ENCODE measurements at regions not wholly inside any gene's neighbourhood (a gene's known extent, or its start where the extent isn't known, plus 50 kb on each side); places are given as distances from the start of the nearest gene placed in this dataset.
"Not testable (repeated sequence)": the region's sequence is repeated elsewhere in the genome, so short reads cannot be mapped to it uniquely, and the experiment has no call there.

- intact Hi-C loops (cut with DNase I) = no loop called here
- no peak for ATAC-seq (ENCODE audit: poor library complexity)
- no peak for DNase-seq
Observed at GRCh38 chr17:31724026-31724425, 135.0 kb downstream of the COPRS start.

GRCh38 chr17:31722251-31723056 is 136.6 kb downstream of the COPRS start:
- intact Hi-C loops (cut with DNase I) = no loop called here
- DNase-seq = peak; percentile 53

GRCh38 chr17:31721291-31722025 is 137.6 kb downstream of the COPRS start:
- no peak for DNase-seq
- intact Hi-C loops (cut with DNase I) = no loop called here

More at GRCh38 chr17:31722251-31723056, 136.6 kb downstream of the COPRS start:
- peak; percentile 94 for ATAC-seq (ENCODE audit: poor library complexity)

GRCh38 chr17:31717251-31717650 is 141.8 kb downstream of the COPRS start:
- DNase-seq; ATAC-seq (ENCODE audit: poor library complexity); intact Hi-C loops (cut with DNase I): not testable (repeated sequence)

More at GRCh38 chr17:31721291-31722025, 137.6 kb downstream of the COPRS start:
- ATAC-seq (ENCODE audit: poor library complexity) = peak; percentile 9

- ATAC-seq (ENCODE audit: poor library complexity) = no peak
- no peak for DNase-seq
- intact Hi-C loops (cut with DNase I) = no loop called here
Observed at GRCh38 chr17:31715446-31715845, 143.6 kb downstream of the COPRS start.

GRCh38 chr17:31704483-31704882 is 154.6 kb downstream of the COPRS start:
- no peak for DNase-seq
- no peak for ATAC-seq (ENCODE audit: poor library complexity)
- intact Hi-C loops (cut with DNase I) = no loop called here

- no peak for ATAC-seq (ENCODE audit: poor library complexity)
- intact Hi-C loops (cut with DNase I) = no loop called here
- no peak for DNase-seq
Observed at GRCh38 chr17:31702041-31702440, 157.0 kb downstream of the COPRS start.

- ATAC-seq (ENCODE audit: poor library complexity) = no peak
Observed at GRCh38 chr17:31700973-31701372, 158.1 kb downstream of the COPRS start.

GRCh38 chr17:31699886-31700285 is 159.2 kb downstream of the COPRS start:
- intact Hi-C loops (cut with DNase I) = loop anchor here (5.0 kb wide), 1 partner anchor 142 kb away; no protein-coding TSS in a partner anchor
- ATAC-seq (ENCODE audit: poor library complexity) (no peak), DNase-seq (no peak)

More at GRCh38 chr17:31700973-31701372, 158.1 kb downstream of the COPRS start:
- DNase-seq = no peak
- intact Hi-C loops (cut with DNase I) = no loop called here

GRCh38 chr17:31699281-31699680 is 159.8 kb downstream of the COPRS start:
- ATAC-seq (ENCODE audit: poor library complexity) (no peak), DNase-seq (no peak)
- intact Hi-C loops (cut with DNase I) = loop anchor here (5.0 kb wide), 1 partner anchor 143 kb away; no protein-coding TSS in a partner anchor

- ATAC-seq (ENCODE audit: poor library complexity) = no peak
- intact Hi-C loops (cut with DNase I) = loop anchor here (5.0 kb wide), 1 partner anchor 144 kb away; no protein-coding TSS in a partner anchor
- no peak for DNase-seq
Observed at GRCh38 chr17:31698751-31699150, 160.3 kb downstream of the COPRS start.

- DNase-seq = no peak
- intact Hi-C loops (cut with DNase I) = loop anchor here (5.0 kb wide), 1 partner anchor 144 kb away; no protein-coding TSS in a partner anchor
- no peak for ATAC-seq (ENCODE audit: poor library complexity)
Observed at GRCh38 chr17:31697838-31698237, 161.2 kb downstream of the COPRS start.

GRCh38 chr17:31696703-31697325 is 162.2 kb downstream of the COPRS start:
- ATAC-seq (ENCODE audit: poor library complexity) = no peak
- DNase-seq = no peak
- intact Hi-C loops (cut with DNase I) = loop anchor here (5.0 kb wide), 1 partner anchor 145 kb away; no protein-coding TSS in a partner anchor

GRCh38 chr17:31696184-31696602 is 162.9 kb downstream of the COPRS start:
- intact Hi-C loops (cut with DNase I) = loop anchor here (5.0 kb wide), 1 partner anchor 146 kb away; no protein-coding TSS in a partner anchor
- peak; percentile 91 for DNase-seq
- ATAC-seq (ENCODE audit: poor library complexity) = peak; percentile 92

- DNase-seq = no peak
- ATAC-seq (ENCODE audit: poor library complexity) = peak; percentile 11
- intact Hi-C loops (cut with DNase I) = loop anchor here (5.0 kb wide), 1 partner anchor 147 kb away; no protein-coding TSS in a partner anchor
Observed at GRCh38 chr17:31695456-31696090, 163.5 kb downstream of the COPRS start.

- ATAC-seq (ENCODE audit: poor library complexity) = no peak
- DNase-seq = no peak
- intact Hi-C loops (cut with DNase I) = loop anchor here (5.0 kb wide), 1 partner anchor 131 kb away; no protein-coding TSS in a partner anchor
Observed at GRCh38 chr17:31693433-31694220, 165.4 kb downstream of the COPRS start.

GRCh38 chr17:31692632-31693031 is 166.4 kb downstream of the COPRS start:
- ATAC-seq (ENCODE audit: poor library complexity) = no peak
- intact Hi-C loops (cut with DNase I) = loop anchor here (5.0 kb wide), 1 partner anchor 130 kb away; no protein-coding TSS in a partner anchor

More at GRCh38 chr17:31692632-31693031, 166.4 kb downstream of the COPRS start:
- no peak for DNase-seq
